ENCODE measurements at regions not wholly inside any gene's neighbourhood (a gene's known extent, or its start where the extent isn't known, plus 50 kb on each side); places are given as distances from the start of the nearest gene placed in this dataset.

DNA sequence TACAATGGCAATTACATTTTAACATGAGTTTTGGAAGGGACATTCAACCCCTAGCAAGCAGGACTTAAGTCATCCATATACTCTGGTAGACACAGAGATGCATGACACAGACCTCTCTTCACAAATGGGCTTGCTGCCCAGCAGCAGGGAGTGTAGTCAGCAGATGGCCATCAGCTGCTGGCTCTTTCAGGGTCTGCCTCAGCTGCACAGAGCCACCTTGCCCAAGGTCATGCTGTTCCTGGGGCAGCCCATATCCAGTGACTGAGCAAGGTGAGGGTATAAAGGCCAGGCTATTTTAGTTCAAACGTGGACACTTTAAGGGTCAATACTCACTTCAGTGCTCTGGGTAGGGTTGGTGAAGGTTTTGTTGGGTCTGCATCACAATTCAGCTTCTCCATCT, 58.3 kb upstream of the JDP2 start:
- DNase-seq (no peak), ATAC-seq (no peak)
- Histone ChIP-seq H3K27me3 (no peaks in the 10 kb centered on the region), H3K4me3 (no peak overlapping the region), H3K27ac (no peak overlapping the region), H3K9me3 (no peaks in the 10 kb centered on the region), H3K4me1 (no peaks in the 10 kb centered on the region), H3K36me3 (replicated peaks in 1 of 2; ENCODE audit: insufficient read depth in 1 of 2, low read depth in 2 of 2) (no peaks in the 10 kb centered on the region)
- intact Hi-C loops (cut with DNase I), result no loop called here
- TF ChIP-seq POLR2A (IDR thresholded peaks at IDR 0.05), result no peak
- TF ChIP-seq, protein P1, sequence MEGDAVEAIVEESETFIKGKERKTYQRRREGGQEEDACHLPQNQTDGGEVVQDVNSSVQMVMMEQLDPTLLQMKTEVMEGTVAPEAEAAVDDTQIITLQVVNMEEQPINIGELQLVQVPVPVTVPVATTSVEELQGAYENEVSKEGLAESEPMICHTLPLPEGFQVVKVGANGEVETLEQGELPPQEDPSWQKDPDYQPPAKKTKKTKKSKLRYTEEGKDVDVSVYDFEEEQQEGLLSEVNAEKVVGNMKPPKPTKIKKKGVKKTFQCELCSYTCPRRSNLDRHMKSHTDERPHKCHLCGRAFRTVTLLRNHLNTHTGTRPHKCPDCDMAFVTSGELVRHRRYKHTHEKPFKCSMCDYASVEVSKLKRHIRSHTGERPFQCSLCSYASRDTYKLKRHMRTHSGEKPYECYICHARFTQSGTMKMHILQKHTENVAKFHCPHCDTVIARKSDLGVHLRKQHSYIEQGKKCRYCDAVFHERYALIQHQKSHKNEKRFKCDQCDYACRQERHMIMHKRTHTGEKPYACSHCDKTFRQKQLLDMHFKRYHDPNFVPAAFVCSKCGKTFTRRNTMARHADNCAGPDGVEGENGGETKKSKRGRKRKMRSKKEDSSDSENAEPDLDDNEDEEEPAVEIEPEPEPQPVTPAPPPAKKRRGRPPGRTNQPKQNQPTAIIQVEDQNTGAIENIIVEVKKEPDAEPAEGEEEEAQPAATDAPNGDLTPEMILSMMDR (IDR thresholded peaks at IDR 0.05), result no peak
- 41 to 80% methylated on average over 1 of the region's 1 CpG for WGBS, 2 donors

DNA sequence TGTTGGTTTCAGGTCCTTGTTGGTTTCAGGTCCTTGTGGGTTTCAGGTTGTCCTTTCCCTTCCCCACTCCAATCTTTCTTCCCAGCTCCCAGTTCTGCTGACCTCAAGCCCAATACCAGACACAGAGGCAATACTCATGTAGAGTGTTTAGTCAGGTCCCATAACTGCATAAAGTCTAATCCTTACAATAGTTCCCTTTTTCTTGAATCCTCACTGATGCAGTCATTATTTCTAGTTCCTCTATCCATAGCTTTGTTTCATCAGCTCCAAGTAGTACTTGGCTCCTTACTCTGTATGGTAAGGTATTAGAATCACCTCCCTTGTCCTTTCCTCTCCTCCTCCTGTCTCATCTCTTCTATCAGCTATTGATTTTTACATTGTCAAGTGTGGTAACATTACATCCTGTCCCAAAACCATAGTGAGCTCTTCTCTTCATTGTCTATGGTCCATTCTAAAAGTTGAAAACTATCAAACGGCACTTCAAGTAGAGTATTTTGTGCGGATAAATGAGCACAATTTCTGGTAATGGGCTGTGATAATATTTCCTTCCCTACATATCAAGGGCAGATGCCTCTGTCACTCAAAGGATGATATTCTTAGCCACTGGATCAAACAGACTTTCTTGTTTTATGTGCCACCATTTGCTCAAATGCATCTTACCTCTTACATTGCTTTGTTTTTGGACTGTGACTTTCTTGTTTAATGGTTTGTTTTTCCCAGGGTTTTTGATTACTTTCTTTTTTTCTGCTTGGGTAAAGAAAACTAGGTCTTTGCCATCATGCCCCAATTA, 57.2 kb upstream of the JDP2 start:
- intact Hi-C loops (cut with DNase I), result no loop called here
- no peak overlapping the region for H3K27ac ChIP-seq
- no peak for ATAC-seq

DNA sequence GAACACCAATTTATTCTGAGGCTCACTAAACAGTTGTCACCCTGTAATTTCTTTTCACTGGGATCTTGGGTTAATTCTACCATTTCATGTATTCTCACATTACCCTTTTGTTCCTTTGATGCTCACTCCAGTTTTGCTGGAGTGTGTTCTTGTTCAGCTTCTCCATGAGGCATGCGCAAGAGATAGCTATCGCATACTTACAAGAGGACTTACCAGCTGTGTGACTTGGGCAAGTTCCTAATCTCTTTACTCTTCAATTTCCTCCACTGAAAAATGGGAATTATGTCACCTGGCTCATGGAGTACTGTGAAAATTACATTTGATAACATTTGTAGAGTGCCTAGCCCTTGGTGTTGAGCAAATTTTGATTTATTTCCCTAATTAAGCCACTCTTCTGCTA, 56.5 kb upstream of the JDP2 start:
- H3K4me1 ChIP-seq, result no peaks in the 10 kb centered on the region
- intact Hi-C loops (cut with DNase I), result no loop called here
- DNase-seq, result no peak
- H3K27me3 ChIP-seq, result no peaks in the 10 kb centered on the region
- H3K27ac ChIP-seq, result no peak overlapping the region
- no peak overlapping the region for H3K4me3 ChIP-seq
- no peaks in the 10 kb centered on the region for H3K36me3 ChIP-seq (replicated peaks in 1 of 2; ENCODE audit: insufficient read depth in 1 of 2, low read depth in 2 of 2)
- no peaks in the 10 kb centered on the region for H3K9me3 ChIP-seq
- 90 to 95% methylated on average over 2 of the region's 2 CpGs for WGBS, 2 donors
- no peak for ATAC-seq
- TF ChIP-seq, protein P1 (IDR thresholded peaks at IDR 0.05), result no peak
- no peak for TF ChIP-seq POLR2A (IDR thresholded peaks at IDR 0.05)

More for the DNA sequence above, 57.2 kb upstream of the JDP2 start:
- 90 to 96% methylated on average over 2 of the region's 2 CpGs for WGBS, 2 donors
- H3K9me3 ChIP-seq, result no peaks in the 10 kb centered on the region
- no peak overlapping the region for H3K4me3 ChIP-seq
- no peak for TF ChIP-seq POLR2A (IDR thresholded peaks at IDR 0.05)
- TF ChIP-seq, protein P1 (IDR thresholded peaks at IDR 0.05), result no peak
- H3K36me3 ChIP-seq (replicated peaks in 1 of 2; ENCODE audit: insufficient read depth in 1 of 2, low read depth in 2 of 2), result no peaks in the 10 kb centered on the region
- DNase-seq, result no peak
- no peaks in the 10 kb centered on the region for H3K4me1 ChIP-seq
- no peaks in the 10 kb centered on the region for H3K27me3 ChIP-seq

DNA sequence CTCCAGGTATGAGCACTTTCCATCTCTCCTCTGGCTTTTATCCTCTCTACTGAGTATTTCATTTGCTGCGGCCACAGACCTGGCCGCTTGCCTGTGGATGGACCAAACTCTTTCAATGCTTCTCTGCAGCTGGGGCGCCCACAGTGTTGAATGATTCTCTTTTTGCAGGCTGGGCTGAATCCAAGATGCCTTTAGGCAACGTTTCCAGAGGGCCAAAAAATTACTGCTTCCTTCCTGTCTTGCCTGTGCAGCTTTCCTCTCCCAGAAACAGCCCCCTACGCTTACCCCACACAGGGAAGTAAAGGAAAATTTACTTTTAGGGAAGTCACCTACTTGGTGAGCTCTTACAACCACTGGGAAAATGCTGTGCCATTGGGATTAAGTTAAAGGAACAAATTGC, 55.6 kb upstream of the JDP2 start:
- ATAC-seq, result no peak
- Histone ChIP-seq H3K4me1 (no peaks in the 10 kb centered on the region), H3K27ac (no peak overlapping the region), H3K36me3 (replicated peaks in 1 of 2; ENCODE audit: insufficient read depth in 1 of 2, low read depth in 2 of 2) (no peaks in the 10 kb centered on the region), H3K4me3 (no peak overlapping the region), H3K27me3 (no peaks in the 10 kb centered on the region), H3K9me3 (no peaks in the 10 kb centered on the region)
- intact Hi-C loops (cut with DNase I), result no loop called here
- WGBS, 2 donors, result 62 to 74% methylated on average over 5 of the region's 5 CpGs
- no peak for DNase-seq
- TF ChIP-seq, protein P1 (IDR thresholded peaks at IDR 0.05), result no peak
- TF ChIP-seq POLR2A (IDR thresholded peaks at IDR 0.05), result no peak

DNA sequence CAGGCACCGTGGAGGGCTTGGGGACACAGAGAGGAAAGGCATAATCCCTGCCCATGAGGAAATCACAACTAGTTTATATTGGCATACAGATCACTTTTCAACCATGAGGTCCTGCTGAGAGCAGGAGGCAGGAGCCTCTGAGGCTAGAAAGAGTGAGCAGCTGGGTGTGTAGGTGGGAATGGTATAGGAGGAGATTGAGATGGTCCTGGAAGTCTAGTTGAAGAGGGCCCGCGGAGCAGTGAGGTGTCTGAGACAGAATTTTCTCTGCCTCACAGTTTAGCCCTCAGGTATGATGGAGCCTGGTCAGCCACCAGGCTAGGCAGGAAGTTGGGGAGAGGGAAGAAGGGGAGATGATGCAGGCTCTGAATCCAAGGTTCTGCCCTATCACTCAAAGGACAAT, 54.7 kb upstream of the JDP2 start:
- WGBS, 2 donors, result 36 to 62% methylated on average over 3 of the region's 3 CpGs
- TF ChIP-seq, protein P1 (IDR thresholded peaks at IDR 0.05), result no peak
- no peak for TF ChIP-seq POLR2A (IDR thresholded peaks at IDR 0.05)
- Histone ChIP-seq H3K4me3 (no peak overlapping the region), H3K27me3 (no peaks in the 10 kb centered on the region), H3K9me3 (no peaks in the 10 kb centered on the region), H3K27ac (no peak overlapping the region), H3K4me1 (no peaks in the 10 kb centered on the region), H3K36me3 (replicated peaks in 1 of 2; ENCODE audit: insufficient read depth in 1 of 2, low read depth in 2 of 2) (no peaks in the 10 kb centered on the region)
- intact Hi-C loops (cut with DNase I), result no loop called here
- DNase-seq, result no peak
- no peak for ATAC-seq
